CD8-positive, alpha-beta memory T cell (primary cell): ENCODE measurements at regions not wholly inside any gene's neighbourhood (a gene's known extent, or its start where the extent isn't known, plus 50 kb on each side); places are given as distances from the start of the nearest gene placed in this dataset.

Source experiments
- CTCF ChIA-PET: fragments of 350-600 bp; sonication (Branson Sonifier 250); formaldehyde crosslinking; loops from one replicate; lab custom pipeline; 2021; ENCODE audit warnings: antibody characterized with exemption; lab: Charles Lee
- POLR2A ChIA-PET: fragments of 350-600 bp; sonication (Branson Sonifier 250); formaldehyde crosslinking; loops from one replicate; lab custom pipeline; 2021; ENCODE audit warnings: antibody characterized with exemption; lab: Charles Lee
- DNase-seq, 5 donors: peaks; one replicate each; pipeline versions ENCODE4 v3.0.0 to v3.0.0-alpha.2; 2020 to 2022; ENCODE audit warnings: mixed read lengths in 1 of 5
- H3K27ac ChIP-seq: one replicate; pipeline ENCODE4 v1.7.0; 2013; ENCODE audit warnings: low read depth, mild to moderate bottlenecking, low read length, moderate library complexity
- H3K27me3 ChIP-seq: 2 replicates; pipeline ENCODE4 v1.7.0; 2013; ENCODE audit warnings: low read length, mild to moderate bottlenecking; ENCODE audit not compliant: insufficient read depth, poor library complexity, severe bottlenecking
- H3K36me3 ChIP-seq: 2 replicates; pipeline ENCODE4 v1.7.0; 2013; ENCODE audit warnings: mild to moderate bottlenecking, low read length, moderate library complexity; ENCODE audit not compliant: insufficient read depth
- H3K4me1 ChIP-seq: 2 replicates; pipeline ENCODE4 v1.7.0; 2013; ENCODE audit warnings: mild to moderate bottlenecking, low read length, moderate library complexity; ENCODE audit not compliant: insufficient read depth
- H3K4me3 ChIP-seq: 2 replicates; pipeline ENCODE4 v1.7.0; 2013; ENCODE audit warnings: mild to moderate bottlenecking, low read length
- H3K9me3 ChIP-seq: 2 replicates; pipeline ENCODE4 v1.7.0; 2013; ENCODE audit warnings: mild to moderate bottlenecking, low read length
- H3K27ac Mint-ChIP-seq, 8 donors: one replicate each; pipeline ENCODE4 v1.8.0; 2020 to 2021; ENCODE audit warnings: mixed read lengths in 8 of 8, mild to moderate bottlenecking in 6 of 8, inconsistent platforms in 3 of 8, moderate library complexity in 3 of 8
- H3K27me3 Mint-ChIP-seq, 2 donors: one replicate each; pipeline ENCODE4 v1.8.0; 2020 to 2021; ENCODE audit warnings: mixed read lengths in 2 of 2, mild to moderate bottlenecking in 1 of 2, moderate library complexity in 1 of 2
- H3K36me3 Mint-ChIP-seq, 3 donors: one replicate each; pipeline ENCODE4 v1.8.0; 2020 to 2021; ENCODE audit warnings: mixed read lengths in 3 of 3, inconsistent platforms in 1 of 3, mild to moderate bottlenecking in 1 of 3
- H3K4me1 Mint-ChIP-seq, 3 donors: one replicate each; pipeline ENCODE4 v1.8.0; 2020 to 2021; ENCODE audit warnings: mixed read lengths in 3 of 3, inconsistent platforms in 1 of 3, mild to moderate bottlenecking in 1 of 3
- H3K4me3 Mint-ChIP-seq, 7 donors: one replicate each; pipeline ENCODE4 v1.8.0; 2020 to 2021; ENCODE audit warnings: mixed read lengths in 7 of 7, mild to moderate bottlenecking in 6 of 7, moderate library complexity in 4 of 7, inconsistent platforms in 2 of 7
- H3K9me3 Mint-ChIP-seq, 5 donors: one replicate each; pipeline ENCODE4 v1.8.0; 2020 to 2022; ENCODE audit warnings: mixed read lengths in 5 of 5, mild to moderate bottlenecking in 3 of 5, moderate library complexity in 2 of 5, inconsistent platforms in 1 of 5

GRCh38 chr1:67584938-67585337 lies 100.1 kb upstream of the GADD45A start:
- no peak for DNase-seq
- H3K9me3 ChIP-seq: no peaks in the 10 kb centered on the region
- no peaks in the 10 kb centered on the region for H3K4me1 ChIP-seq
- H3K27me3 Mint-ChIP-seq: peaks cover 0 to 7% of the 10 kb centered on the region in 2 donors
- H3K4me1 Mint-ChIP-seq: no peaks in the 10 kb centered on the region
- POLR2A ChIA-PET: no interaction called here
- no peak overlapping the region for H3K27ac Mint-ChIP-seq
- CTCF ChIA-PET: interaction anchor here (1.3 kb wide), 1 partner anchor 14 kb away, joined by 3 read pairs; no protein-coding TSS in a partner anchor
- no peaks in the 10 kb centered on the region for H3K36me3 ChIP-seq
- H3K4me3 Mint-ChIP-seq: no peak overlapping the region
- no peak overlapping the region for H3K27ac ChIP-seq
- H3K36me3 Mint-ChIP-seq: no peaks in the 10 kb centered on the region
- no peaks in the 10 kb centered on the region for H3K9me3 Mint-ChIP-seq
- no peaks in the 10 kb centered on the region for H3K27me3 ChIP-seq
- no peak overlapping the region for H3K4me3 ChIP-seq

- Histone ChIP-seq H3K27me3 (no peaks in the 10 kb centered on the region), H3K36me3 (no peaks in the 10 kb centered on the region), H3K27ac (no peak overlapping the region), H3K4me3 (no peak overlapping the region), H3K4me1 (no peaks in the 10 kb centered on the region), H3K9me3 (no peaks in the 10 kb centered on the region)
- no peak for DNase-seq
- Mint-ChIP-seq H3K27me3 (peaks cover 4 to 9% of the 10 kb centered on the region in 2 donors), H3K4me1 (no peaks in the 10 kb centered on the region), H3K27ac (no peak overlapping the region), H3K36me3 (no peaks in the 10 kb centered on the region), H3K9me3 (no peaks in the 10 kb centered on the region), H3K4me3 (no peak overlapping the region)
- ChIA-PET CTCF (no interaction called here), POLR2A (no interaction called here)
These were observed 98.4 kb upstream of the GADD45A start for GRCh38 chr1:67586596-67586995.

- Mint-ChIP-seq H3K27ac (no peak overlapping the region), H3K27me3 (peaks cover 4 to 10% of the 10 kb centered on the region in 2 donors), H3K4me3 (no peak overlapping the region), H3K9me3 (no peaks in the 10 kb centered on the region), H3K4me1 (no peaks in the 10 kb centered on the region), H3K36me3 (no peaks in the 10 kb centered on the region)
- Histone ChIP-seq H3K4me1 (no peaks in the 10 kb centered on the region), H3K36me3 (no peaks in the 10 kb centered on the region), H3K27ac (no peak overlapping the region), H3K27me3 (no peaks in the 10 kb centered on the region), H3K4me3 (no peak overlapping the region), H3K9me3 (no peaks in the 10 kb centered on the region)
- CTCF ChIA-PET: no interaction called here
- no peak for DNase-seq
- POLR2A ChIA-PET: no interaction called here
These were observed 96.7 kb upstream of the GADD45A start for GRCh38 chr1:67588178-67588855.

- H3K27ac Mint-ChIP-seq: no peak overlapping the region
- H3K36me3 Mint-ChIP-seq: no peaks in the 10 kb centered on the region
- ChIA-PET POLR2A (no interaction called here), CTCF (no interaction called here)
- H3K4me3 Mint-ChIP-seq: no peak overlapping the region
- no peak for DNase-seq
- H3K27ac ChIP-seq: no peak overlapping the region
- no peaks in the 10 kb centered on the region for H3K4me1 Mint-ChIP-seq
- no peaks in the 10 kb centered on the region for H3K4me1 ChIP-seq
- H3K36me3 ChIP-seq: no peaks in the 10 kb centered on the region
- no peak overlapping the region for H3K4me3 ChIP-seq
- peaks cover 4 to 10% of the 10 kb centered on the region in 2 donors for H3K27me3 Mint-ChIP-seq
- H3K9me3 Mint-ChIP-seq: no peaks in the 10 kb centered on the region
- H3K9me3 ChIP-seq: no peaks in the 10 kb centered on the region
- H3K27me3 ChIP-seq: no peaks in the 10 kb centered on the region
These were observed 95.3 kb upstream of the GADD45A start for GRCh38 chr1:67589519-67590233.

GRCh38 chr1:67590329-67590728 lies 94.7 kb upstream of the GADD45A start:
- DNase-seq: no peak
- Mint-ChIP-seq H3K9me3 (no peaks in the 10 kb centered on the region), H3K4me3 (no peak overlapping the region), H3K36me3 (no peaks in the 10 kb centered on the region), H3K4me1 (no peaks in the 10 kb centered on the region), H3K27ac (no peak overlapping the region), H3K27me3 (peaks cover 4 to 10% of the 10 kb centered on the region in 2 donors)
- Histone ChIP-seq H3K36me3 (no peaks in the 10 kb centered on the region), H3K9me3 (no peaks in the 10 kb centered on the region), H3K4me1 (no peaks in the 10 kb centered on the region), H3K27me3 (no peaks in the 10 kb centered on the region), H3K4me3 (no peak overlapping the region), H3K27ac (no peak overlapping the region)
- CTCF ChIA-PET: no interaction called here
- POLR2A ChIA-PET: no interaction called here

- DNase-seq: no peak
- Mint-ChIP-seq H3K36me3 (no peaks in the 10 kb centered on the region), H3K4me1 (no peaks in the 10 kb centered on the region), H3K4me3 (no peak overlapping the region), H3K9me3 (no peaks in the 10 kb centered on the region), H3K27me3 (peaks cover 4 to 8% of the 10 kb centered on the region in 2 donors), H3K27ac (no peak overlapping the region)
- Histone ChIP-seq H3K36me3 (no peaks in the 10 kb centered on the region), H3K4me3 (no peak overlapping the region), H3K9me3 (no peaks in the 10 kb centered on the region), H3K4me1 (no peaks in the 10 kb centered on the region), H3K27ac (no peak overlapping the region), H3K27me3 (no peaks in the 10 kb centered on the region)
- ChIA-PET CTCF (no interaction called here), POLR2A (no interaction called here)
These were observed 90.2 kb upstream of the GADD45A start for GRCh38 chr1:67594764-67595163.

GRCh38 chr1:67596674-67597073 lies 88.3 kb upstream of the GADD45A start:
- no peaks in the 10 kb centered on the region for H3K27me3 ChIP-seq
- no peak for DNase-seq
- H3K4me1 Mint-ChIP-seq: no peaks in the 10 kb centered on the region
- no peaks in the 10 kb centered on the region for H3K4me1 ChIP-seq
- ChIA-PET CTCF (no interaction called here), POLR2A (no interaction called here)
- H3K36me3 Mint-ChIP-seq: no peaks in the 10 kb centered on the region
- H3K9me3 Mint-ChIP-seq: no peaks in the 10 kb centered on the region
- H3K4me3 ChIP-seq: no peak overlapping the region
- no peaks in the 10 kb centered on the region for H3K9me3 ChIP-seq
- no peaks in the 10 kb centered on the region for H3K36me3 ChIP-seq
- peaks cover 2 to 4% of the 10 kb centered on the region in 2 donors for H3K27me3 Mint-ChIP-seq
- H3K27ac Mint-ChIP-seq: no peak overlapping the region
- no peak overlapping the region for H3K27ac ChIP-seq
- H3K4me3 Mint-ChIP-seq: no peak overlapping the region

GRCh38 chr1:67597336-67597735 lies 87.7 kb upstream of the GADD45A start:
- H3K4me1 ChIP-seq: no peaks in the 10 kb centered on the region
- CTCF ChIA-PET: no interaction called here
- POLR2A ChIA-PET: no interaction called here
- no peak overlapping the region for H3K27ac ChIP-seq
- H3K4me3 Mint-ChIP-seq: no peak overlapping the region
- H3K36me3 ChIP-seq: no peaks in the 10 kb centered on the region
- no peaks in the 10 kb centered on the region for H3K27me3 ChIP-seq
- H3K4me1 Mint-ChIP-seq: no peaks in the 10 kb centered on the region
- DNase-seq: no peak
- H3K36me3 Mint-ChIP-seq: no peaks in the 10 kb centered on the region
- no peaks in the 10 kb centered on the region for H3K9me3 ChIP-seq
- peaks cover 3 to 7% of the 10 kb centered on the region in 2 donors for H3K27me3 Mint-ChIP-seq
- no peak overlapping the region for H3K4me3 ChIP-seq
- no peaks in the 10 kb centered on the region for H3K9me3 Mint-ChIP-seq
- no peak overlapping the region for H3K27ac Mint-ChIP-seq
